Transverse colon (tissue), 4 donors: ENCODE measurements at regions not wholly inside any gene's neighbourhood (a gene's known extent, or its start where the extent isn't known, plus 50 kb on each side); places are given as distances from the start of the nearest gene placed in this dataset.
"Not testable (repeated sequence)": the region's sequence is repeated elsewhere in the genome, so short reads cannot be mapped to it uniquely, and the experiment has no call there.

Source experiments
- CTCF ChIP-seq, 5 experiments: fragments of 200-600 bp in 3 of 5; fragments of 450-650 bp in 2 of 5; sonication (generic) in 3 of 5; IDR thresholded peaks; 1 replicate in 2 of 5; 2 replicates in 3 of 5; pipeline ENCODE4 v1.5.1; 2016 to 2017; ENCODE audit warnings: antibody characterized with exemption in 5 of 5, inconsistent platforms in 3 of 5, mild to moderate bottlenecking in 2 of 5, moderate library complexity in 1 of 5
- EP300 ChIP-seq: sonication (generic); formaldehyde crosslinking; IDR thresholded peaks from one replicate; pipeline ENCODE4 v1.6.1; 2017; ENCODE audit warnings: antibody characterized with exemption, low read depth
- POLR2A ChIP-seq: fragments of 450-650 bp; IDR thresholded peaks from one replicate; pipeline ENCODE4 v1.6.1; 2016; ENCODE audit warnings: antibody characterized with exemption, mild to moderate bottlenecking, moderate library complexity
- POLR2AphosphoS5 ChIP-seq, 3 donors: sonication (generic); formaldehyde crosslinking; IDR thresholded peaks; one replicate each; pipeline ENCODE4 v1.6.1; 2016; ENCODE audit warnings: antibody characterized with exemption in 3 of 3

GRCh38 chrY:18704198-18704597 lies 69.3 kb downstream of the HSFY2 start:
- not testable (repeated sequence) for TF ChIP-seq CTCF (IDR thresholded peaks at IDR 0.05); POLR2A; POLR2AphosphoS5 (IDR thresholded peaks at IDR 0.05); EP300
